HCT116 (cell line): ENCODE measurements at regions not wholly inside any gene's neighbourhood (a gene's known extent, or its start where the extent isn't known, plus 50 kb on each side); places are given as distances from the start of the nearest gene placed in this dataset.

Experiments
- ATAC-seq: fragments of 200-7000 bp; cut with Tn5 transposase; 2 replicates; pipeline ENCODE4 v1.9.1; 2020; ENCODE audit warnings: mild to moderate bottlenecking, moderate library complexity
- BruUV-seq: library from RNA; stranded (reverse); fragments of 400-500 nt; replicated peaks from 2 replicates; lab custom pipeline; 2021; lab: Mats Ljungman, UMichigan
- CTCF ChIA-PET: fragments of 300-600 bp; sonication (Branson Sonifier 250); formaldehyde crosslinking; loops from one replicate; lab custom pipeline; 2021; ENCODE audit warnings: antibody characterized with exemption; lab: Charles Lee
- POLR2A ChIA-PET: fragments of 300-600, 350-600 bp; sonication (Branson Sonifier 250); formaldehyde crosslinking; loops from one replicate; lab custom pipeline; 2021; ENCODE audit warnings: antibody characterized with exemption; lab: Charles Lee
- RAD21 ChIA-PET, 2 experiments: fragments of 300-600 bp; sonication (Branson Sonifier 250); formaldehyde crosslinking; loops; one replicate each; lab custom pipeline; 2023; ENCODE audit warnings: low total read pairs in 2 of 2; ENCODE audit not compliant: uncharacterized antibody in 2 of 2, unreplicated experiment in 2 of 2, low non-redundant PET in 1 of 2; lab: Charles Lee
- DNase-seq: peaks from one replicate; pipeline ENCODE4 v3.0.0-alpha.2; 2010; ENCODE audit warnings: low read depth, low spot score
- H2AFZ ChIP-seq: fragments of 200-600 bp; shearing (Covaris generic), sonication (generic); 2 replicates; pipeline ENCODE4 v1.6.1; 2017; ENCODE audit warnings: low read depth, mixed run types, mixed read lengths, antibody characterized with exemption, low read length; ENCODE audit not compliant: poor library complexity, severe bottlenecking
- H3K27ac ChIP-seq: 2 replicates; pipeline ENCODE4 v1.5.1; 2012; ENCODE audit warnings: low read depth, low read length
- H3K27me3 ChIP-seq: fragments of 200-600 bp; sonication (generic); 2 replicates; pipeline ENCODE4 v1.6.1; 2016; ENCODE audit warnings: mixed run types, low read length, mixed read lengths; ENCODE audit not compliant: insufficient read depth
- H3K36me3 ChIP-seq, 2 experiments: fragments of 200-500 bp in 1 of 2; fragments of 200-600 bp in 1 of 2; sonication (Bioruptor generic) in 1 of 2; sonication (generic) in 1 of 2; 2 replicates each; pipeline versions ENCODE4 v1.5.1 to v1.6.1; 2014 to 2016; ENCODE audit warnings: low read length in 2 of 2, inconsistent platforms in 1 of 2, mixed read lengths in 1 of 2, mixed run types in 1 of 2; ENCODE audit not compliant: insufficient read depth in 2 of 2, control insufficient read depth in 1 of 2
- H3K4me1 ChIP-seq, 2 experiments: fragments of 200-600 bp in 1 of 2; sonication (generic) in 1 of 2; 2 replicates each; pipeline versions ENCODE4 v1.5.1 to v1.6.1; 2012 to 2017; ENCODE audit warnings: low read length in 2 of 2, inconsistent platforms in 1 of 2, mild to moderate bottlenecking in 1 of 2, mixed read lengths in 1 of 2, mixed run types in 1 of 2, moderate library complexity in 1 of 2; ENCODE audit not compliant: insufficient read depth in 2 of 2, control insufficient read depth in 1 of 2
- H3K4me2 ChIP-seq: fragments of 200-600 bp; sonication (generic); 2 replicates; pipeline ENCODE4 v1.6.1; 2017; ENCODE audit warnings: mixed run types, low read length, mixed read lengths
- H3K4me3 ChIP-seq, 2 experiments: fragments of 200-600 bp in 1 of 2; sonication (generic) in 1 of 2; replicated peaks in 1 of 2; 2 replicates each; pipeline ENCODE4 v1.5.1; 2011 to 2016; ENCODE audit warnings: low read length in 2 of 2, control low read depth in 1 of 2, low read depth in 1 of 2, mild to moderate bottlenecking in 1 of 2, mixed read lengths in 1 of 2, mixed run types in 1 of 2
- H3K79me2 ChIP-seq: fragments of 200-600 bp; sonication (generic); 2 replicates; pipeline ENCODE4 v1.6.1; 2017; ENCODE audit warnings: mild to moderate bottlenecking, mixed run types, low read length, moderate library complexity, mixed read lengths; ENCODE audit not compliant: insufficient read depth
- H3K9ac ChIP-seq: fragments of 200-600 bp; sonication (generic); 2 replicates; pipeline ENCODE4 v1.6.1; 2016; ENCODE audit warnings: low read length, mixed read lengths
- H3K9me2 ChIP-seq: fragments of 200-600 bp; sonication (generic), shearing (Covaris generic); 2 replicates; pipeline ENCODE4 v1.6.1; 2017; ENCODE audit warnings: mixed run types, mild to moderate bottlenecking, moderate library complexity; ENCODE audit not compliant: insufficient read depth
- H3K9me3 ChIP-seq, 2 experiments: fragments of 200-500 bp in 1 of 2; fragments of 200-600 bp in 1 of 2; sonication (Bioruptor generic) in 1 of 2; sonication (generic) in 1 of 2; 2 replicates each; pipeline ENCODE4 v1.6.1; 2014 to 2017; ENCODE audit warnings: low read length in 2 of 2, mixed read lengths in 2 of 2, inconsistent platforms in 1 of 2, low read depth in 1 of 2, mild to moderate bottlenecking in 1 of 2, mixed run types in 1 of 2, moderate library complexity in 1 of 2; ENCODE audit not compliant: control insufficient read depth in 1 of 2, insufficient read depth in 1 of 2
- H4K20me1 ChIP-seq: fragments of 200-600 bp; sonication (generic), shearing (Covaris generic); 2 replicates; pipeline ENCODE4 v1.6.1; 2017; ENCODE audit warnings: mixed run types, mild to moderate bottlenecking, moderate library complexity; ENCODE audit not compliant: insufficient read depth
- CEBPB ChIP-seq: IDR thresholded peaks from 2 replicates; pipeline ENCODE4 v1.6.1; 2012; ENCODE audit warnings: low read depth
- EGR1 ChIP-seq: IDR thresholded peaks from 2 replicates; pipeline ENCODE4 v1.6.1; 2012; ENCODE audit warnings: low read depth
- POLR2A ChIP-seq: IDR thresholded peaks from 2 replicates; pipeline ENCODE4 v1.7.0; 2011; ENCODE audit warnings: borderline replicate concordance; ENCODE audit not compliant: insufficient read depth, insufficient read length; ENCODE audit errors: extremely low read depth
- RAD21 ChIP-seq: IDR thresholded peaks from 2 replicates; pipeline ENCODE4 v1.6.1; 2012; ENCODE audit warnings: low read depth, mild to moderate bottlenecking
- TCF7L2 ChIP-seq: IDR thresholded peaks from 2 replicates; pipeline ENCODE4 v1.7.0; 2011; ENCODE audit warnings: borderline replicate concordance, inconsistent platforms; ENCODE audit not compliant: insufficient read depth, insufficient read length; ENCODE audit errors: extremely low read depth
- ZFX ChIP-seq: fragments of 450-650 bp; IDR thresholded peaks from 2 replicates; pipeline ENCODE4 v1.6.1; 2017
- ZNF274 ChIP-seq: fragments of 200-500 bp; sonication (Bioruptor generic); IDR thresholded peaks from 2 replicates; pipeline ENCODE4 v1.6.1; 2014; ENCODE audit warnings: mild to moderate bottlenecking, low read depth, low read length, inconsistent platforms
- intact Hi-C: fragments of 100-400 bp; cut with micrococcal nuclease; formaldehyde crosslinking; loops from 2 replicates; pipeline ENCODE4 v1.10.0; 2022
- TF ChIP-seq, protein P1 (sequence below): IDR thresholded peaks from 2 replicates; pipeline ENCODE4 v1.6.1; 2012
- TF ChIP-seq, protein P2 (sequence below): IDR thresholded peaks from 2 replicates; pipeline ENCODE4 v1.6.1; 2012

DNA sequence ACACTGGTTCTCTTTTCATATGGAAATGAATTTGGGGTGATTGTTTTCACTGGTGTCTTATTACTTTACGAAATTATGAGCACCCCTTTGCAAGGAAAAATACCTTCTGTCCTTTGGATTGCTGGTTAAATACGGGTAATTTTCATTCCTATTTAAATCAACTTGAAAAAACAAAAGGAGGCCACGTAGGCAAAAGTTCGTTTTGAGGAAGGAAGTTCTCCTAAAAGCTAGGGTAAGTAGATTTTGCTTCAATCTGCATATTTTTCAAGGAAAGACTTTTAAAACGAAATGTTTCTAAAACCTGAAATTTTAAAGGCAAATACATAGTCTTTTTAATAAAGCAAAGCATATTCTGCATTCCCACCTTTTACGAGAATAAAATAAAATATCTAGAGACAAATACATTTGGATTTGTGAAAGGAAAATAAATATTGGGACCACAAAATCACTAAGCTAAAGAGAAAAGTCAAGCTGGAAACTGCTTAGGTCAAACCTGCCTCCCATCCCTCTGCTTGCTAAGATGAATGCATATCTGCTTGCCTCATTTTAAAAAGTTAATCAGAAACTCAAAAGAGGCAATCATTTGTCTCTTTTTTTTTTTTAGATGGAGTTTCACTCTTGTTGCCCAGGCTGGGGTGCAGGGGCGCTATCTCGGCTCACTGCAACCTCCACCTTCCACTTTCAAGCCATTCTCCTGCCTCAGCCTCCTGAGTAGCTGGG lies 70.9 kb upstream of the ETS2 start:
- ATAC-seq (no peak), DNase-seq (no peak)
- H3K27me3 ChIP-seq: no peaks in the 10 kb centered on the region
- H3K4me2 ChIP-seq: no peak overlapping the region
- intact Hi-C loops: loop anchor here (1.0 to 5.0 kb wide), 6 partner anchors 70 to 403 kb away; partner anchors contain the start of gene ETS2
- no peaks in the 10 kb centered on the region for H3K9me2 ChIP-seq
- no peaks in the 10 kb centered on the region for H3K9me3 ChIP-seq
- no peak overlapping the region for H3K4me3 ChIP-seq
- H3K9ac ChIP-seq: no peak overlapping the region
- RAD21 ChIA-PET: interaction anchor here in 1 of 2 experiments (0.5 kb wide), 1 partner anchor 372 kb away, joined by 3 read pairs; no protein-coding TSS in a partner anchor
- no peak overlapping the region for H2AFZ ChIP-seq
- no peak for TF ChIP-seq POLR2A
- no peak for TF ChIP-seq ZFX
- no peak for TF ChIP-seq EGR1
- TF ChIP-seq, all 23 proteins: peak for 0
- no peak overlapping the region for H3K27ac ChIP-seq
- H3K4me1 ChIP-seq: peaks cover 0 to 3% of the 10 kb centered on the region in 2 experiments; a peak in 1 of 4 replicates
- ChIA-PET CTCF (interaction anchor here (1.1 to 1.6 kb wide), 2 partner anchors 53 to 403 kb away, joined by 3 to 9 read pairs; no protein-coding TSS in a partner anchor), POLR2A (no interaction called here)
- no peaks in the 10 kb centered on the region for H3K36me3 ChIP-seq
- no peaks in the 10 kb centered on the region for H3K79me2 ChIP-seq
- no TSS peak for BruUV-seq
- no peaks in the 10 kb centered on the region for H4K20me1 ChIP-seq

DNA sequence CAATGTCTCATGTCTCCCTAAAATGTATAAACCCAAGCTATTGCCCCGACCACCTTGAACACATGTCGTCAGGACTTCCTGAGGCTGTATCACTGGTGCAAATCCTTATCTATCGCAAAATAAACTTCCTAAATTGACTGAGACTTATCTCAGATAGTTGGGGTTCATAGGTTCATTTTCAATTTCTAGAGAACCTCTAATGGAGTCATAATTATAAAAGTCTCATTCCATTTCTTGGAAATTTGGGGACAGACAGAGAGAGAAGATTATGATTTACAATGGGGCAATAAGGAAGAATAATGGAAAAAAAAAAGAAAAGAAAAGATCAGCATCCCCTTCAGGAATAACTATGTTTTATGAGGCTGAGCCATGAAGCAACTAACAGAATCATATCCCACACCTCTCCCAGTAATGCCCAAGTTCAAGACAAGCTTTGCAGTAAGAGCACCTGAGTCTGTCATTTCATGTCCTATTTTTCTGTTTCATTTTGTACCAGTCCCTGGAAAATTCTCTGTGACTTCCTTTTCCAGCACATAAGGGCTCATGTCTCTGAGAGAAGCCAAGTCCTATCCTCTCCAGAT lies 70.0 kb upstream of the ETS2 start:
- H3K36me3 ChIP-seq: no peaks in the 10 kb centered on the region
- no peaks in the 10 kb centered on the region for H3K79me2 ChIP-seq
- ChIA-PET RAD21 (no interaction called here), POLR2A (no interaction called here)
- no peak overlapping the region for H3K4me3 ChIP-seq
- H3K4me1 ChIP-seq: peaks cover 0 to 3% of the 10 kb centered on the region in 2 experiments; a peak in 1 of 4 replicates
- H3K9me3 ChIP-seq: no peaks in the 10 kb centered on the region
- intact Hi-C loops: loop anchor here (2.0 kb wide), 2 partner anchors 69 to 287 kb away; partner anchors contain the start of gene ETS2
- H3K27ac ChIP-seq: no peak overlapping the region
- ATAC-seq: no peak
- no peaks in the 10 kb centered on the region for H3K27me3 ChIP-seq
- BruUV-seq: no TSS peak
- no peak for TF ChIP-seq ZNF274
- TF ChIP-seq, protein P1, sequence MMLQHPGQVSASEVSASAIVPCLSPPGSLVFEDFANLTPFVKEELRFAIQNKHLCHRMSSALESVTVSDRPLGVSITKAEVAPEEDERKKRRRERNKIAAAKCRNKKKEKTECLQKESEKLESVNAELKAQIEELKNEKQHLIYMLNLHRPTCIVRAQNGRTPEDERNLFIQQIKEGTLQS: no peak
- TF ChIP-seq TCF7L2: no peak
- no peak for TF ChIP-seq CEBPB
- TF ChIP-seq, protein P2, sequence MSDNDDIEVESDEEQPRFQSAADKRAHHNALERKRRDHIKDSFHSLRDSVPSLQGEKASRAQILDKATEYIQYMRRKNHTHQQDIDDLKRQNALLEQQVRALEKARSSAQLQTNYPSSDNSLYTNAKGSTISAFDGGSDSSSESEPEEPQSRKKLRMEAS: no peak
- TF ChIP-seq EGR1: no peak
- no peak for TF ChIP-seq RAD21
- TF ChIP-seq, all 23 proteins: peak for 0
- Histone ChIP-seq H4K20me1 (no peaks in the 10 kb centered on the region), H2AFZ (no peak overlapping the region), H3K9ac (no peak overlapping the region), H3K9me2 (no peaks in the 10 kb centered on the region), H3K4me2 (no peak overlapping the region)
- CTCF ChIA-PET: no interaction called here
- no peak for DNase-seq
